Endothelial cell of umbilical vein (primary cell): ENCODE measurements at regions not wholly inside any gene's neighbourhood (a gene's known extent, or its start where the extent isn't known, plus 50 kb on each side); places are given as distances from the start of the nearest gene placed in this dataset.

Experiments
- BruUV-seq: library from RNA; stranded (reverse); fragments of 400-500 nt; replicated peaks from 2 replicates; lab custom pipeline; 2021; lab: Mats Ljungman, UMichigan
- CTCF ChIA-PET: fragments of 300-600, 350-600 bp; sonication (Branson Sonifier 250); formaldehyde crosslinking; loops from one replicate; lab custom pipeline; 2021; ENCODE audit warnings: antibody characterized with exemption, inconsistent platforms; lab: Charles Lee
- POLR2A ChIA-PET: fragments of 300-600, 350-600 bp; sonication (Branson Sonifier 250); formaldehyde crosslinking; loops from one replicate; lab custom pipeline; 2021; ENCODE audit warnings: antibody characterized with exemption, inconsistent platforms; lab: Charles Lee
- DNase-seq: peaks from one replicate; pipeline ENCODE4 v3.0.0-alpha.2; 2011; ENCODE audit warnings: low read depth, low spot score
- FAIRE-seq: peaks from 2 replicates; lab custom pipeline; 2011; peaks lifted over from hg19 to GRCh38; lab: Jason Lieb, UNC
- H2AFZ ChIP-seq: 2 replicates; pipeline ENCODE4 v1.6.0; 2012; ENCODE audit warnings: low read depth, low read length, control low read depth, inconsistent platforms
- H3K27ac ChIP-seq: 2 replicates; pipeline ENCODE4 v1.5.1; 2011; ENCODE audit warnings: low read depth, mild to moderate bottlenecking, control low read depth, low read length, moderate library complexity; ENCODE audit not compliant: insufficient read depth
- H3K27me3 ChIP-seq, 2 experiments: 2 replicates each; pipeline versions ENCODE4 v1.6.0 to v1.6.1; 2011; ENCODE audit warnings: low read length in 2 of 2, mixed read lengths in 1 of 2; ENCODE audit not compliant: control insufficient read depth in 2 of 2, insufficient read depth in 2 of 2
- H3K36me3 ChIP-seq, 2 experiments: 2 replicates in 1 of 2; 3 replicates in 1 of 2; pipeline ENCODE4 v1.5.1; 2011; ENCODE audit warnings: low read length in 2 of 2, mild to moderate bottlenecking in 1 of 2, moderate library complexity in 1 of 2; ENCODE audit not compliant: control insufficient read depth in 2 of 2, insufficient read depth in 2 of 2; ENCODE audit errors: extremely low read depth in 1 of 2
- H3K4me1 ChIP-seq: 3 replicates; pipeline ENCODE4 v1.5.1; 2011; ENCODE audit warnings: mild to moderate bottlenecking, low read length; ENCODE audit not compliant: control insufficient read depth, insufficient read depth; ENCODE audit errors: extremely low read depth
- H3K4me2 ChIP-seq: 2 replicates; pipeline ENCODE4 v1.6.1; 2011; ENCODE audit warnings: low read length, control low read depth, mixed read lengths; ENCODE audit not compliant: insufficient read depth
- H3K4me3 ChIP-seq, 3 experiments: fragments of 200-600 bp in 1 of 3; sonication (generic), shearing (Covaris generic) in 1 of 3; replicated peaks in 1 of 3; 2 replicates each; pipeline ENCODE4 v1.5.1; 2011 to 2016; ENCODE audit warnings: control low read depth in 3 of 3, low read length in 3 of 3, mild to moderate bottlenecking in 2 of 3, inconsistent platforms in 1 of 3, low read depth in 1 of 3, moderate library complexity in 1 of 3; ENCODE audit not compliant: insufficient read depth in 1 of 3
- H3K79me2 ChIP-seq: 2 replicates; pipeline ENCODE4 v1.6.0; 2012; ENCODE audit warnings: low read length, inconsistent platforms; ENCODE audit not compliant: control insufficient read depth, insufficient read depth
- H3K9ac ChIP-seq: replicated peaks from 2 replicates; pipeline ENCODE3; 2011; ENCODE audit warnings: low read length, control low read depth; ENCODE audit not compliant: insufficient read depth; ENCODE audit errors: extremely low read depth
- H3K9me1 ChIP-seq: replicated peaks from 3 replicates; pipeline ENCODE4 v1.6.0; 2011; ENCODE audit warnings: mild to moderate bottlenecking, low read length; ENCODE audit not compliant: control insufficient read depth, insufficient read depth; ENCODE audit errors: extremely low read depth
- H3K9me3 ChIP-seq: replicated peaks from 2 replicates; pipeline ENCODE4 v1.5.1; 2012; ENCODE audit warnings: low read length, inconsistent platforms; ENCODE audit not compliant: control insufficient read depth, insufficient read depth
- H4K20me1 ChIP-seq: replicated peaks from 2 replicates; pipeline ENCODE3; 2011; ENCODE audit warnings: mild to moderate bottlenecking, low read length; ENCODE audit not compliant: control insufficient read depth, insufficient read depth; ENCODE audit errors: extremely low read depth
- CTCF ChIP-seq, 2 donors: IDR thresholded peaks; 1 replicate in 1 of 2; 2 replicates in 1 of 2; pipeline ENCODE4 v1.5.1; 2011; ENCODE audit warnings: low read length in 2 of 2, mild to moderate bottlenecking in 2 of 2, moderate library complexity in 2 of 2, control low read depth in 1 of 2, inconsistent platforms in 1 of 2, low read depth in 1 of 2; ENCODE audit not compliant: insufficient read depth in 1 of 2; ENCODE audit errors: extremely low read depth in 1 of 2
- EZH2 ChIP-seq: IDR thresholded peaks from 2 replicates; pipeline ENCODE4 v1.6.1; 2012; ENCODE audit warnings: borderline replicate concordance, low read depth, mild to moderate bottlenecking, moderate library complexity, low read length, inconsistent platforms; ENCODE audit not compliant: severe bottlenecking
- FOS ChIP-seq: IDR thresholded peaks from 2 replicates; pipeline ENCODE4 v1.6.1; 2011; ENCODE audit warnings: mild to moderate bottlenecking, low read length, moderate library complexity, borderline replicate concordance; ENCODE audit not compliant: insufficient read depth
- JUN ChIP-seq: IDR thresholded peaks from 2 replicates; pipeline ENCODE4 v1.6.1; 2011; ENCODE audit warnings: borderline replicate concordance, low read depth; ENCODE audit not compliant: insufficient read length, insufficient read depth
- MYC ChIP-seq: IDR thresholded peaks from one replicate; pipeline ENCODE4 v1.6.1; 2011; ENCODE audit warnings: mild to moderate bottlenecking, low read depth, low read length
- POLR2A ChIP-seq: IDR thresholded peaks from 2 replicates; pipeline ENCODE4 v1.6.1; 2012; ENCODE audit warnings: low read depth, mild to moderate bottlenecking, control low read depth, low read length
- dilution Hi-C: fragments of 300-500 bp; cut with MboI; formaldehyde crosslinking; loops from one replicate; pipeline ENCODE4 v1.15.0; 2019; ENCODE audit warnings: low sequenced_read_pairs; ENCODE audit not compliant: extremely low pct_ligation_motif_present
- intact Hi-C: fragments of 100-400 bp; cut with micrococcal nuclease; formaldehyde crosslinking; loops from one replicate; pipeline ENCODE4 v1.10.0; 2022

- CTCF ChIA-PET, result no interaction called here
- Histone ChIP-seq H3K27me3 (no peaks in the 10 kb centered on the region), H3K36me3 (no peaks in the 10 kb centered on the region), H3K9ac (no peak overlapping the region), H3K9me1 (no peaks in the 10 kb centered on the region), H3K9me3 (no peaks in the 10 kb centered on the region), H3K4me1 (no peaks in the 10 kb centered on the region), H3K4me2 (no peak overlapping the region), H3K79me2 (no peaks in the 10 kb centered on the region), H4K20me1 (no peaks in the 10 kb centered on the region), H3K4me3 (no peak overlapping the region), H2AFZ (no peak overlapping the region), H3K27ac (no peak overlapping the region)
- POLR2A ChIA-PET, result no interaction called here
- intact Hi-C loops (no loop called here), dilution Hi-C loops (no loop called here)
- TF ChIP-seq MYC, result no peak
- no peak for TF ChIP-seq POLR2A
- TF ChIP-seq FOS, result no peak
- no peak for TF ChIP-seq JUN
- no peak for TF ChIP-seq EZH2
- FAIRE-seq, result no peak
- no peak for DNase-seq
- no TSS peak for BruUV-seq
Observed at GRCh38 chr13:69373747-69374425, 733.7 kb upstream of the ATXN8OS start.

GRCh38 chr13:69363360-69363759, 744.3 kb upstream of the ATXN8OS start:
- Histone ChIP-seq H3K9me3 (no peaks in the 10 kb centered on the region), H3K4me2 (no peak overlapping the region), H3K4me3 (no peak overlapping the region), H3K36me3 (no peaks in the 10 kb centered on the region), H3K9ac (no peak overlapping the region), H4K20me1 (no peaks in the 10 kb centered on the region), H3K27me3 (no peaks in the 10 kb centered on the region), H2AFZ (no peak overlapping the region), H3K79me2 (no peaks in the 10 kb centered on the region), H3K9me1 (no peaks in the 10 kb centered on the region), H3K4me1 (no peaks in the 10 kb centered on the region), H3K27ac (no peak overlapping the region)
- dilution Hi-C loops (no loop called here), intact Hi-C loops (no loop called here)
- CTCF ChIA-PET, result no interaction called here
- FAIRE-seq, result no peak
- POLR2A ChIA-PET, result no interaction called here
- BruUV-seq, result no TSS peak
- TF ChIP-seq CTCF (IDR thresholded peaks at IDR 0.05; ENCODE audit: extremely low read depth in 1 of 2, insufficient read depth in 1 of 2, low read depth in 1 of 2, low read length in 2 of 2) (no peak), JUN (no peak), MYC (no peak), FOS (no peak)
- DNase-seq, result no peak
